Stimulated activated CD4-positive, alpha-beta T cell treated with anti-CD3 and anti-CD28 coated beads, Interleukin-1b, Interleukin-23, amount 100 ng/mL, for 4 hours (primary cell): ENCODE measurements at regions not wholly inside any gene's neighbourhood (a gene's known extent, or its start where the extent isn't known, plus 50 kb on each side); places are given as distances from the start of the nearest gene placed in this dataset.

Experiments
- DNase-seq, 2 donors: peaks; one replicate each; pipeline ENCODE4 v3.0.0-alpha.2; 2020; ENCODE audit warnings: low read depth in 2 of 2

GRCh38 chr9:129473523-129474244 lies 147.2 kb downstream of the C9orf50 start:
- no peak for DNase-seq

- DNase-seq, result no peak
These were observed 148.2 kb downstream of the C9orf50 start for GRCh38 chr9:129472651-129473102.

GRCh38 chr9:129471201-129472019 lies 149.5 kb downstream of the C9orf50 start:
- no peak for DNase-seq

GRCh38 chr9:129469988-129470316 lies 150.9 kb downstream of the C9orf50 start:
- DNase-seq, result no peak

GRCh38 chr9:129469188-129469987 lies 151.5 kb downstream of the C9orf50 start:
- no peak for DNase-seq

- no peak for DNase-seq
These were observed 152.9 kb downstream of the C9orf50 start for GRCh38 chr9:129467739-129468666.

- DNase-seq, result no peak
These were observed 153.8 kb downstream of the C9orf50 start for GRCh38 chr9:129467004-129467588.

- DNase-seq, result no peak
These were observed 154.9 kb downstream of the C9orf50 start for GRCh38 chr9:129465834-129466535.

GRCh38 chr9:129464972-129465833 lies 155.7 kb downstream of the C9orf50 start:
- DNase-seq, result no peak

- no peak for DNase-seq
These were observed 156.9 kb downstream of the C9orf50 start for GRCh38 chr9:129463994-129464393.

GRCh38 chr9:129463477-129463876 lies 157.4 kb downstream of the C9orf50 start:
- DNase-seq, result no peak

- DNase-seq, result no peak
These were observed 158.5 kb downstream of the C9orf50 start for GRCh38 chr9:129462360-129462759.

GRCh38 chr9:129460323-129461261 lies 160.3 kb downstream of the C9orf50 start:
- peak; percentile 73 to 83 for DNase-seq

- peak in 1 of 2 donors; percentile 27 for DNase-seq
These were observed 161.2 kb downstream of the C9orf50 start for GRCh38 chr9:129459547-129460322.

- DNase-seq, result peak in 1 of 2 donors; percentile 17
These were observed 162.0 kb downstream of the C9orf50 start for GRCh38 chr9:129458663-129459546.

GRCh38 chr9:129458155-129458661 lies 162.7 kb downstream of the C9orf50 start:
- DNase-seq, result peak in 1 of 2 donors; percentile 27
